ENCODE measurements at regions not wholly inside any gene's neighbourhood (a gene's known extent, or its start where the extent isn't known, plus 50 kb on each side); places are given as distances from the start of the nearest gene placed in this dataset.

GRCh38 chr2:83602753-83603152 lies 856.3 kb downstream of the SUCLG1 start:
- no peak overlapping the region for H3K27ac ChIP-seq
- no peaks in the 10 kb centered on the region for H3K27me3 ChIP-seq
- H3K9ac ChIP-seq: no peak overlapping the region
- H3K4me1 ChIP-seq: no peaks in the 10 kb centered on the region
- no peak overlapping the region for H3K4me3 ChIP-seq
- no peak for TF ChIP-seq Cebpa-rat (IDR thresholded peaks at IDR 0.05)
- H3K4me2 ChIP-seq: no peak overlapping the region
- H3K36me3 ChIP-seq: no peaks in the 10 kb centered on the region
- H4K20me1 ChIP-seq: no peaks in the 10 kb centered on the region
- peaks cover 6% of the 10 kb centered on the region; the same call in 1 of the 2 replicates for H3K9me3 ChIP-seq

GRCh38 chr2:83596592-83597282 lies 862.3 kb downstream of the SUCLG1 start:
- no peak for TF ChIP-seq Cebpa-rat (IDR thresholded peaks at IDR 0.05)
- Histone ChIP-seq H3K27me3 (no peaks in the 10 kb centered on the region), H3K9ac (no peak overlapping the region), H3K36me3 (no peaks in the 10 kb centered on the region), H3K4me2 (peak overlapping the region; percentile 11; the same call in 1 of the 2 replicates), H3K27ac (no peak overlapping the region), H3K9me3 (peaks cover 6% of the 10 kb centered on the region; the same call in 1 of the 2 replicates), H3K4me1 (no peaks in the 10 kb centered on the region), H4K20me1 (no peaks in the 10 kb centered on the region), H3K4me3 (no peak overlapping the region)

DNA sequence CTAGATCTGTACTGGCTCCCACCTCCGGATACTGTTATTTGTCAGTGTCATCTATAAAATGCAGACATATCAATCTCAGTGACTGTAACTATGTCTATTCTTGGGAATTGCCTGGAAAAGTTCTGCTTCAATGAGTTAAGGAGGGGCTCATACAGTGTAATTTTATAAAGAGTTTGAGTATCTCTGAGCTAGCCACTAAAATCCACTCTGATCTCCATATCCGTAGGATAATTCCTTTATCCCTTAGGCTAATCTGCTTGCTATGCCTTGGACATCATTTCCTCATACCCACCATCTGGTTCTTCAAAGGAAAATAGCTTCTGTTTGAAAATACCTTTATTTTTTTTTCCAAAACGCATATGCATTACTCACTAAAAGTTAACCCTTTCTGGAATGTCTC lies 863.2 kb downstream of the SUCLG1 start:
- H3K27me3 ChIP-seq: no peaks in the 10 kb centered on the region
- H3K9ac ChIP-seq: no peak overlapping the region
- no peak for TF ChIP-seq Cebpa-rat (IDR thresholded peaks at IDR 0.05)
- no peak overlapping the region for H3K4me2 ChIP-seq
- no peak overlapping the region for H3K27ac ChIP-seq
- H3K9me3 ChIP-seq: peaks cover 6% of the 10 kb centered on the region; the same call in 1 of the 2 replicates
- H3K4me3 ChIP-seq: no peak overlapping the region
- no peaks in the 10 kb centered on the region for H3K36me3 ChIP-seq
- no peaks in the 10 kb centered on the region for H4K20me1 ChIP-seq
- no peaks in the 10 kb centered on the region for H3K4me1 ChIP-seq

GRCh38 chr2:83595121-83595690 lies 863.9 kb downstream of the SUCLG1 start:
- Histone ChIP-seq H3K36me3 (no peaks in the 10 kb centered on the region), H3K9me3 (peaks cover 6% of the 10 kb centered on the region; the same call in 1 of the 2 replicates), H3K9ac (no peak overlapping the region), H4K20me1 (no peaks in the 10 kb centered on the region), H3K4me3 (no peak overlapping the region), H3K4me1 (no peaks in the 10 kb centered on the region), H3K27ac (no peak overlapping the region), H3K27me3 (no peaks in the 10 kb centered on the region), H3K4me2 (no peak overlapping the region)
- no peak for TF ChIP-seq Cebpa-rat (IDR thresholded peaks at IDR 0.05)

DNA sequence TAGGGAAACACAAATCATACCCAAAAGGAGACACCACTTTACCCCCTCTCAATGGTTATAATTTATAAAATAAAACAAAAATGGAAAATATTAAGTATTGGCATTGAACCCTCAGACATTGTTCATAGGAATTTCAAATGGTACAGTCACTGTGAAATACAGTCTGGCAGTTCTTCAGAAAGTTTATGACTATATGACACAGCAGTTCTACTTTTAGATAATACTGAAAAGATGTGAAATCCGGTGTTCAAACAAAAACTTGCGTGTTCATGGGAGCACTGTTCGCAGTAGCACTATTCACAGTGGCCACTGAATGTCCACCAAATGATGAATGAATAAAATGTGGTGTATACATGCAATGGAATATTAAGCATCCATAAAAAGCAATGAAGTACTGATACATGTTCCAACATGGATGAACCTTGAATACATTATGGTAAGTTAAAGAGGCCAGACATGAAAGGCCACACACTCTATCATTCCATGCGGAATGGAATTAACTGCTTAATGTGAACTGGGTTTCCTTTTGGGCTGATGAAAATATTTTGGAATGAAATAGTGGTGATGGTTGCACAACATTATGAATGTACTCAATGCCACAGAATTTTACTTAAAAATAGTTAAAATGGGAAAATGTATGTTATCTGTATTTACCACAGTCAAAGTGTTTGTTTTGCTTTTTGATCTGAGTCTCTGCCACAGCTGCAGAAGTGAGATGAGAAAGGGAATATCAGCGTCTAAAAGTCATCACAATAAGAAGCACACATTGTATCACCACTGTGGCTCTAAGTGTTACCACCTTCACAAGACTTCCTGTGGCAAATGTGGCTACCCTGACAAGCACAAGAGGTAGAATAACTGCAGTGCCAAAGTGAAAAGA lies 864.6 kb downstream of the SUCLG1 start:
- Histone ChIP-seq H3K4me1 (no peaks in the 10 kb centered on the region), H3K4me3 (no peak overlapping the region), H3K9me3 (peaks cover 3% of the 10 kb centered on the region; the same call in 1 of the 2 replicates), H3K27me3 (no peaks in the 10 kb centered on the region), H3K9ac (no peak overlapping the region), H3K36me3 (no peaks in the 10 kb centered on the region), H4K20me1 (no peaks in the 10 kb centered on the region), H3K27ac (no peak overlapping the region), H3K4me2 (no peak overlapping the region)
- no peak for TF ChIP-seq Cebpa-rat (IDR thresholded peaks at IDR 0.05)

DNA sequence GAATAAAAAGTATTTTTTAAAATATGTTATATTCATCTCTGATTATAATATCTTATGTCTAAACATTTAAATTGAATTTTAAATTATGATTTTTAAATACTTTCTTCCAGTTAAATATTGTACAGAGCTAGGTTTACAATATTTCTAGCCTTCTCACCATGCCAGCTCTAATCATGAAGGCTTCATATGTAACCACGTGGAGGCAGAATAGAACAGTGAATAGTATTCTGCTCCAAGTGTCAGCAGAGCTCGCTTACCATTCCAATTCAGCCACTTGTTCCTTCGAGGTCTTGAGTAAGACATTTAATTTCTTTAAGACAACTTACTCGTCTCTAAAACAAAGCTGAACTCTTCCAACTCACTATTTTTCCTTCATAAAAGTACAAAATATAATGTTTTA lies 871.8 kb downstream of the SUCLG1 start:
- TF ChIP-seq Cebpa-rat (IDR thresholded peaks at IDR 0.05): no peak
- no peaks in the 10 kb centered on the region for H3K4me1 ChIP-seq
- no peak overlapping the region for H3K9ac ChIP-seq
- no peak overlapping the region for H3K4me2 ChIP-seq
- H3K9me3 ChIP-seq: no peaks in the 10 kb centered on the region
- H3K4me3 ChIP-seq: no peak overlapping the region
- H3K27me3 ChIP-seq: no peaks in the 10 kb centered on the region
- no peaks in the 10 kb centered on the region for H4K20me1 ChIP-seq
- H3K36me3 ChIP-seq: no peaks in the 10 kb centered on the region
- H3K27ac ChIP-seq: no peak overlapping the region

DNA sequence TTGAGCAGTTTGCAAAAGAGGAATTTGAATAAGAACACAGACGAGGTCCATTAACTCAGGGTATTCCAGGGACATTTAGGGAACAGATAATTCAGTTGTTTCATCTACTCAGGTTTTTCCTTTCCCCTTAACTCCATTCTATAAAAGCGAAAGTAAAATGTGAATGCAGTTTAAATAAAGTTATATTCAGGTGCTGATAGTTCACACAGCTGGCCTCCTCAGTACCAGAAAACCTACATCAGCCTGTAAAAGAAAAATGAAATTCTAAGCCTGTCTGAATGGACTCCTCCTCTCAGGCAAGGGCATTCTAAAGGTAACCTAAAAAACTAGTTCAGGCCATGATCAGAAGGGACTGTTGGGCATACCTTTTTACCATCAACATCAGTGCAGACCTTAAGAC lies 873.8 kb downstream of the SUCLG1 start:
- no peaks in the 10 kb centered on the region for H3K27me3 ChIP-seq
- no peak overlapping the region for H3K27ac ChIP-seq
- no peak for TF ChIP-seq Cebpa-rat (IDR thresholded peaks at IDR 0.05)
- no peaks in the 10 kb centered on the region for H3K4me1 ChIP-seq
- no peak overlapping the region for H3K9ac ChIP-seq
- no peak overlapping the region for H3K4me3 ChIP-seq
- H3K4me2 ChIP-seq: no peak overlapping the region
- no peaks in the 10 kb centered on the region for H3K36me3 ChIP-seq
- H3K9me3 ChIP-seq: no peaks in the 10 kb centered on the region
- no peaks in the 10 kb centered on the region for H4K20me1 ChIP-seq

- Histone ChIP-seq H3K9me3 (no peaks in the 10 kb centered on the region), H3K4me2 (no peak overlapping the region), H3K27ac (no peak overlapping the region), H3K4me1 (no peaks in the 10 kb centered on the region), H3K36me3 (no peaks in the 10 kb centered on the region), H3K4me3 (no peak overlapping the region), H3K9ac (no peak overlapping the region), H4K20me1 (no peaks in the 10 kb centered on the region), H3K27me3 (no peaks in the 10 kb centered on the region)
- TF ChIP-seq Cebpa-rat (IDR thresholded peaks at IDR 0.05): no peak
These were observed 874.4 kb downstream of the SUCLG1 start for GRCh38 chr2:83584672-83585071.

GRCh38 chr2:83582589-83582988 lies 876.5 kb downstream of the SUCLG1 start:
- Histone ChIP-seq H3K36me3 (no peaks in the 10 kb centered on the region), H3K9ac (no peak overlapping the region), H3K27ac (no peak overlapping the region), H3K4me2 (no peak overlapping the region), H3K9me3 (no peaks in the 10 kb centered on the region), H3K4me3 (no peak overlapping the region), H4K20me1 (no peaks in the 10 kb centered on the region), H3K27me3 (no peaks in the 10 kb centered on the region), H3K4me1 (no peaks in the 10 kb centered on the region)
- no peak for TF ChIP-seq Cebpa-rat (IDR thresholded peaks at IDR 0.05)

GRCh38 chr2:83579507-83579906 lies 879.6 kb downstream of the SUCLG1 start:
- Histone ChIP-seq H3K4me3 (no peak overlapping the region), H3K27me3 (no peaks in the 10 kb centered on the region), H3K9me3 (no peaks in the 10 kb centered on the region), H3K4me2 (no peak overlapping the region), H4K20me1 (no peaks in the 10 kb centered on the region), H3K9ac (no peak overlapping the region), H3K4me1 (no peaks in the 10 kb centered on the region), H3K36me3 (no peaks in the 10 kb centered on the region), H3K27ac (no peak overlapping the region)
- TF ChIP-seq Cebpa-rat (IDR thresholded peaks at IDR 0.05): no peak
